ENCODE measurements at regions not wholly inside any gene's neighbourhood (a gene's known extent, or its start where the extent isn't known, plus 50 kb on each side); places are given as distances from the start of the nearest gene placed in this dataset.

GRCh38 chr5:166433679-166434078, 1857.8 kb upstream of the WWC1 start:
- H3K4me3 ChIP-seq (ENCODE audit: low read length in 2 of 2) = no peak overlapping the region
- H3K27ac ChIP-seq (ENCODE audit: low read length) = no peak overlapping the region
- H3K9ac ChIP-seq (ENCODE audit: low read length in 2 of 2) = no peak overlapping the region
- H3K27me3 ChIP-seq (ENCODE audit: control insufficient read depth in 1 of 2, insufficient read depth in 2 of 2, low read length in 2 of 2) = no peaks in the 10 kb centered on the region
- no peaks in the 10 kb centered on the region for H3K9me3 ChIP-seq (ENCODE audit: control insufficient read depth in 2 of 2, low read length in 2 of 2)
- H3K4me1 ChIP-seq (ENCODE audit: control insufficient read depth, insufficient read depth, low read length) = no peaks in the 10 kb centered on the region
- no peaks in the 10 kb centered on the region for H3K36me3 ChIP-seq (ENCODE audit: control insufficient read depth in 2 of 2, insufficient read depth in 2 of 2, low read length in 2 of 2)

- Histone ChIP-seq H3K36me3 (ENCODE audit: control insufficient read depth in 2 of 2, insufficient read depth in 2 of 2, low read length in 2 of 2) (no peaks in the 10 kb centered on the region), H3K4me3 (ENCODE audit: low read length in 2 of 2) (no peak overlapping the region), H3K27ac (ENCODE audit: low read length) (no peak overlapping the region), H3K9me3 (ENCODE audit: control insufficient read depth in 2 of 2, low read length in 2 of 2) (no peaks in the 10 kb centered on the region), H3K4me1 (ENCODE audit: control insufficient read depth, insufficient read depth, low read length) (no peaks in the 10 kb centered on the region), H3K9ac (ENCODE audit: low read length in 2 of 2) (no peak overlapping the region), H3K27me3 (ENCODE audit: control insufficient read depth in 1 of 2, insufficient read depth in 2 of 2, low read length in 2 of 2) (no peaks in the 10 kb centered on the region)
Observed at GRCh38 chr5:166436872-166437271, 1854.6 kb upstream of the WWC1 start.

- no peak overlapping the region for H3K9ac ChIP-seq (ENCODE audit: low read length in 2 of 2)
Observed at GRCh38 chr5:166486348-166486747, 1805.1 kb upstream of the WWC1 start.

GRCh38 chr5:166488560-166488959, 1802.9 kb upstream of the WWC1 start:
- H3K9me3 ChIP-seq (ENCODE audit: control insufficient read depth in 2 of 2, low read length in 2 of 2) = peaks cover 0 to 1% of the 10 kb centered on the region in 2 donors
- no peak overlapping the region for H3K27ac ChIP-seq (ENCODE audit: low read length)
- no peak overlapping the region for H3K4me3 ChIP-seq (ENCODE audit: low read length in 2 of 2)
- no peak overlapping the region for H3K9ac ChIP-seq (ENCODE audit: low read length in 2 of 2)
- H3K27me3 ChIP-seq (ENCODE audit: control insufficient read depth in 1 of 2, insufficient read depth in 2 of 2, low read length in 2 of 2) = no peaks in the 10 kb centered on the region
- H3K4me1 ChIP-seq (ENCODE audit: control insufficient read depth, insufficient read depth, low read length) = no peaks in the 10 kb centered on the region
- no peaks in the 10 kb centered on the region for H3K36me3 ChIP-seq (ENCODE audit: control insufficient read depth in 2 of 2, insufficient read depth in 2 of 2, low read length in 2 of 2)

More at GRCh38 chr5:166486348-166486747, 1805.1 kb upstream of the WWC1 start:
- Histone ChIP-seq H3K27ac (ENCODE audit: low read length) (no peak overlapping the region), H3K4me1 (ENCODE audit: control insufficient read depth, insufficient read depth, low read length) (no peaks in the 10 kb centered on the region), H3K4me3 (ENCODE audit: low read length in 2 of 2) (no peak overlapping the region), H3K36me3 (ENCODE audit: control insufficient read depth in 2 of 2, insufficient read depth in 2 of 2, low read length in 2 of 2) (no peaks in the 10 kb centered on the region), H3K9me3 (ENCODE audit: control insufficient read depth in 2 of 2, low read length in 2 of 2) (peaks cover 0 to 3% of the 10 kb centered on the region in 2 donors), H3K27me3 (ENCODE audit: control insufficient read depth in 1 of 2, insufficient read depth in 2 of 2, low read length in 2 of 2) (no peaks in the 10 kb centered on the region)

- Histone ChIP-seq H3K4me1 (ENCODE audit: control insufficient read depth, insufficient read depth, low read length) (no peaks in the 10 kb centered on the region), H3K9me3 (ENCODE audit: control insufficient read depth in 2 of 2, low read length in 2 of 2) (no peaks in the 10 kb centered on the region), H3K4me3 (ENCODE audit: low read length in 2 of 2) (no peak overlapping the region), H3K9ac (ENCODE audit: low read length in 2 of 2) (no peak overlapping the region), H3K27me3 (ENCODE audit: control insufficient read depth in 1 of 2, insufficient read depth in 2 of 2, low read length in 2 of 2) (no peaks in the 10 kb centered on the region), H3K36me3 (ENCODE audit: control insufficient read depth in 2 of 2, insufficient read depth in 2 of 2, low read length in 2 of 2) (no peaks in the 10 kb centered on the region), H3K27ac (ENCODE audit: low read length) (no peak overlapping the region)
Observed at GRCh38 chr5:166493040-166493439, 1798.4 kb upstream of the WWC1 start.

GRCh38 chr5:166493612-166494011, 1797.8 kb upstream of the WWC1 start:
- Histone ChIP-seq H3K9me3 (ENCODE audit: control insufficient read depth in 2 of 2, low read length in 2 of 2) (no peaks in the 10 kb centered on the region), H3K4me1 (ENCODE audit: control insufficient read depth, insufficient read depth, low read length) (no peaks in the 10 kb centered on the region), H3K27me3 (ENCODE audit: control insufficient read depth in 1 of 2, insufficient read depth in 2 of 2, low read length in 2 of 2) (no peaks in the 10 kb centered on the region), H3K27ac (ENCODE audit: low read length) (no peak overlapping the region), H3K9ac (ENCODE audit: low read length in 2 of 2) (no peak overlapping the region), H3K36me3 (ENCODE audit: control insufficient read depth in 2 of 2, insufficient read depth in 2 of 2, low read length in 2 of 2) (no peaks in the 10 kb centered on the region), H3K4me3 (ENCODE audit: low read length in 2 of 2) (no peak overlapping the region)

- Histone ChIP-seq H3K27me3 (ENCODE audit: control insufficient read depth in 1 of 2, insufficient read depth in 2 of 2, low read length in 2 of 2) (no peaks in the 10 kb centered on the region), H3K9me3 (ENCODE audit: control insufficient read depth in 2 of 2, low read length in 2 of 2) (no peaks in the 10 kb centered on the region), H3K4me3 (ENCODE audit: low read length in 2 of 2) (no peak overlapping the region), H3K4me1 (ENCODE audit: control insufficient read depth, insufficient read depth, low read length) (no peaks in the 10 kb centered on the region), H3K36me3 (ENCODE audit: control insufficient read depth in 2 of 2, insufficient read depth in 2 of 2, low read length in 2 of 2) (no peaks in the 10 kb centered on the region), H3K9ac (ENCODE audit: low read length in 2 of 2) (no peak overlapping the region), H3K27ac (ENCODE audit: low read length) (no peak overlapping the region)
Observed at GRCh38 chr5:166497496-166498104, 1793.8 kb upstream of the WWC1 start.

GRCh38 chr5:166499447-166500240, 1791.8 kb upstream of the WWC1 start:
- no peak overlapping the region for H3K9ac ChIP-seq (ENCODE audit: low read length in 2 of 2)
- H3K27me3 ChIP-seq (ENCODE audit: control insufficient read depth in 1 of 2, insufficient read depth in 2 of 2, low read length in 2 of 2) = no peaks in the 10 kb centered on the region
- no peaks in the 10 kb centered on the region for H3K9me3 ChIP-seq (ENCODE audit: control insufficient read depth in 2 of 2, low read length in 2 of 2)
- no peaks in the 10 kb centered on the region for H3K36me3 ChIP-seq (ENCODE audit: control insufficient read depth in 2 of 2, insufficient read depth in 2 of 2, low read length in 2 of 2)
- no peak overlapping the region for H3K27ac ChIP-seq (ENCODE audit: low read length)
- no peak overlapping the region for H3K4me3 ChIP-seq (ENCODE audit: low read length in 2 of 2)
- no peaks in the 10 kb centered on the region for H3K4me1 ChIP-seq (ENCODE audit: control insufficient read depth, insufficient read depth, low read length)

- no peak overlapping the region for H3K27ac ChIP-seq (ENCODE audit: low read length)
- no peaks in the 10 kb centered on the region for H3K36me3 ChIP-seq (ENCODE audit: control insufficient read depth in 2 of 2, insufficient read depth in 2 of 2, low read length in 2 of 2)
- H3K9me3 ChIP-seq (ENCODE audit: control insufficient read depth in 2 of 2, low read length in 2 of 2) = no peaks in the 10 kb centered on the region
- H3K9ac ChIP-seq (ENCODE audit: low read length in 2 of 2) = no peak overlapping the region
- H3K4me3 ChIP-seq (ENCODE audit: low read length in 2 of 2) = no peak overlapping the region
- H3K4me1 ChIP-seq (ENCODE audit: control insufficient read depth, insufficient read depth, low read length) = no peaks in the 10 kb centered on the region
- no peaks in the 10 kb centered on the region for H3K27me3 ChIP-seq (ENCODE audit: control insufficient read depth in 1 of 2, insufficient read depth in 2 of 2, low read length in 2 of 2)
Observed at GRCh38 chr5:166503506-166503905, 1787.9 kb upstream of the WWC1 start.

GRCh38 chr5:166505067-166505466, 1786.4 kb upstream of the WWC1 start:
- Histone ChIP-seq H3K9me3 (ENCODE audit: control insufficient read depth in 2 of 2, low read length in 2 of 2) (no peaks in the 10 kb centered on the region), H3K4me3 (ENCODE audit: low read length in 2 of 2) (no peak overlapping the region), H3K27ac (ENCODE audit: low read length) (no peak overlapping the region), H3K27me3 (ENCODE audit: control insufficient read depth in 1 of 2, insufficient read depth in 2 of 2, low read length in 2 of 2) (no peaks in the 10 kb centered on the region), H3K9ac (ENCODE audit: low read length in 2 of 2) (no peak overlapping the region), H3K4me1 (ENCODE audit: control insufficient read depth, insufficient read depth, low read length) (no peaks in the 10 kb centered on the region), H3K36me3 (ENCODE audit: control insufficient read depth in 2 of 2, insufficient read depth in 2 of 2, low read length in 2 of 2) (no peaks in the 10 kb centered on the region)

GRCh38 chr5:166505544-166505943, 1785.9 kb upstream of the WWC1 start:
- H3K4me1 ChIP-seq (ENCODE audit: control insufficient read depth, insufficient read depth, low read length) = no peaks in the 10 kb centered on the region
- no peak overlapping the region for H3K27ac ChIP-seq (ENCODE audit: low read length)
- no peak overlapping the region for H3K9ac ChIP-seq (ENCODE audit: low read length in 2 of 2)
- no peak overlapping the region for H3K4me3 ChIP-seq (ENCODE audit: low read length in 2 of 2)
- no peaks in the 10 kb centered on the region for H3K9me3 ChIP-seq (ENCODE audit: control insufficient read depth in 2 of 2, low read length in 2 of 2)
- no peaks in the 10 kb centered on the region for H3K27me3 ChIP-seq (ENCODE audit: control insufficient read depth in 1 of 2, insufficient read depth in 2 of 2, low read length in 2 of 2)
- no peaks in the 10 kb centered on the region for H3K36me3 ChIP-seq (ENCODE audit: control insufficient read depth in 2 of 2, insufficient read depth in 2 of 2, low read length in 2 of 2)

All from stomach smooth muscle (tissue), 2 donors.